ENCODE measurements at regions not wholly inside any gene's neighbourhood (a gene's known extent, or its start where the extent isn't known, plus 50 kb on each side); places are given as distances from the start of the nearest gene placed in this dataset.

DNA sequence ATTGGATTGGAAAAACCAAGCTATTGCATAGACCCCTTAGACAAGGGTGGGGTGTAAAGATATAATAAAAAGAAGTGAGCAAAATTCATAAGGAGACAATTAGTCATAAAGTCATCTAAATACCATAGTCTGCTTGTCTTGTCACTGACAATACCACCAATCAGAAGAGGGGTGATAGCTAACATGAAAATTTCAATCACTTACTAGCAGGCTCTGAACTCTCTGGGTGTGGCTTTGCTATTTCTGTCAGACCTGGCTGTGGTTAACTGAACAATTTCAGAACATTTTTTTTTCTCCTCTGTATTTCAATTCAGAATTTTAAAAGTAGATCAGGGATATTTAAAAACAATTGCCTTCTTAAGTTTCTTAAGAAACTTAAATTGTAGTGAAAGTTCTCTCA, 158.5 kb upstream of the PRMT6 start:
- Histone ChIP-seq H3K9me3 (replicated peaks in 1 of 11) (no peaks in the 10 kb centered on the region), H3K4me3 (no peak overlapping the region), H3K36me3 (no peaks in the 10 kb centered on the region), H3K9ac (no peak overlapping the region), H3K27ac (no peak overlapping the region), H3K4me2 (no peak overlapping the region), H4K20me1 (no peaks in the 10 kb centered on the region), H3K4me1 (no peaks in the 10 kb centered on the region), H3K27me3 (no peaks in the 10 kb centered on the region)
- no peak for TF ChIP-seq Cebpa-rat (IDR thresholded peaks at IDR 0.05)

DNA sequence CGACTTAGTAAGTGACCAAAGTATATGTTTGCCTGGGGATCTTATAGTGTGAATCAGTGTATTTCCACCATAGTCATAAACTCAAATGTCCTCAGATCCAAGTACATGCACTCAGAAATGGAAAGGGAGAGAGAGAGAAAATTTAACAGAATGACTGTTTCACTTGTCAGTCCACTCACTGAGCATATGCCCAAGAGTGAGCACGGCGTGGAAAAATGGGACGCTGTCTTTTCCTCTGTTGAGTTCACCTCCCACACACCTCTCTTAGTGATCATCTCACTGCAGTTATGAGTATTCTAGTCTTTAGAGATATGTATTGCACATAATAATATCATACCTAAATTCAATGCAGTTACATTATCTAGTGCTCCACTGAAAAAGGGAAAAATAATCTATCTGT, 156.8 kb upstream of the PRMT6 start:
- TF ChIP-seq Cebpa-rat (IDR thresholded peaks at IDR 0.05) = no peak
- H3K9me3 ChIP-seq (replicated peaks in 1 of 11) = no peaks in the 10 kb centered on the region
- H3K27ac ChIP-seq = no peak overlapping the region
- H3K4me3 ChIP-seq = no peak overlapping the region
- no peak overlapping the region for H3K9ac ChIP-seq
- no peaks in the 10 kb centered on the region for H3K36me3 ChIP-seq
- no peak overlapping the region for H3K4me2 ChIP-seq
- no peaks in the 10 kb centered on the region for H3K27me3 ChIP-seq
- no peaks in the 10 kb centered on the region for H3K4me1 ChIP-seq
- H4K20me1 ChIP-seq = no peaks in the 10 kb centered on the region

DNA sequence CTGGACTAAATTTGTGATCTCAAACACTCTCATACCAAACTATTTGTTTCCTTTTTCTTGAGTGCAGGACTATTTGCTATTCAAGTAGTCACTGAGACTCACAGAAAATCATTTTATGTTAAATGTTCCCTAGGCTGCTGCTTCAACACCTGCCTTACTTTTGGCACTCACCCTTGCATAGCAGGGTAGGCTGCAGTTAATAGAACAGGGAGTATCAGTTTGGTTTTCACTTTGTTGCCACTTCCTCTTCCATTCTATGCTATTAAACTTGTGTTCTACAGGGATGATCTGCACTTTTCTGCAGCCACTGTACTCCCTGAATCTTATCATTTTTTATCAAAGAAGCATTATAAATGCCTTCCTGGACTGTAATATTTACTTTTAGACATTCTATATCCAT, 148.7 kb upstream of the PRMT6 start:
- Histone ChIP-seq H3K9me3 (replicated peaks in 1 of 11) (peaks cover 0 to 4% (median 0%) of the 10 kb centered on the region in 11 experiments; a peak in 2 of 22 replicates), H3K4me1 (no peaks in the 10 kb centered on the region), H4K20me1 (no peaks in the 10 kb centered on the region), H3K4me2 (no peak overlapping the region), H3K27ac (no peak overlapping the region), H3K9ac (no peak overlapping the region), H3K36me3 (no peaks in the 10 kb centered on the region), H3K27me3 (no peaks in the 10 kb centered on the region), H3K4me3 (no peak overlapping the region)
- TF ChIP-seq Cebpa-rat (IDR thresholded peaks at IDR 0.05) = no peak

DNA sequence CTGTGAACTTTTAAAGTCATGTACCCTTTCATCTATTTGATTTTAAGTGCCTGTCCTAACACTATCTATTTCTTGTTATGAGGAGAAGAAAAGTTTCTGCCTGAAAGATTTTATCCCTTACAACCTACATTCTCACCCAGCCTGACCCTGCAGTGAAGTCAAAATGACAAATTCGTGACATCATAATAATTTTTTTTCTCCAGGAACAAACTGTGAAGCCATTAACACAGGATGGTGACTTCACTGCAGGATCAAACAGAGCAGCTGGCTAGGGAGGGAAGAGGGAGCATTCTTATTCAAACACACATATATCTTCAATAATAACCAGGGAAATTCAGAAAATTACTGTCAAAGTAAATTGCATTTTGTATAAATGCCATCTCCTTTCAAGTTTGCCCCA, 147.8 kb upstream of the PRMT6 start:
- TF ChIP-seq Cebpa-rat (IDR thresholded peaks at IDR 0.05) = no peak
- H3K27me3 ChIP-seq = no peaks in the 10 kb centered on the region
- no peaks in the 10 kb centered on the region for H3K36me3 ChIP-seq
- H3K27ac ChIP-seq = no peak overlapping the region
- peaks cover 0 to 4% (median 0%) of the 10 kb centered on the region in 11 experiments; a peak in 2 of 22 replicates for H3K9me3 ChIP-seq (replicated peaks in 1 of 11)
- H3K4me2 ChIP-seq = no peak overlapping the region
- no peak overlapping the region for H3K9ac ChIP-seq
- H3K4me3 ChIP-seq = no peak overlapping the region
- no peaks in the 10 kb centered on the region for H4K20me1 ChIP-seq
- no peaks in the 10 kb centered on the region for H3K4me1 ChIP-seq

DNA sequence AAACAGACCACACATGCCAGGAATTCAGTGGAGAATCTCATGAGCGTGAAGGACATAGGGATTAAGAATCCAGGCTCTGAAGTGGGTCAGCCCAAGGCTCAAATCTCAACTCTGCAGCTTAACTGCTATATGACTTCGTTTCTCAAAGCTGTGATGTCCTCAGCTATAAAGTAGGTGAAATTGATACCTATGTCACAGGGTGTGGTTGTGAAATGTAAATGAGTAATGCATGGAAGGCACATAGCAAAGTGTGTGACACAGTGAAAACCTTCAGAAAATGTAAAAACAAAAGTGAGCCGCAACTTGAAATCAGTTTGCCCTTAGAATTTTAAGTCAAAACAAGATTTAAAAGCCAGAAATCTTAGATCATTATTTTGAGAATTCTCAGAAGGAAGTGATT, 145.7 kb upstream of the PRMT6 start:
- H3K4me3 ChIP-seq = no peak overlapping the region
- H3K9ac ChIP-seq = no peak overlapping the region

DNA sequence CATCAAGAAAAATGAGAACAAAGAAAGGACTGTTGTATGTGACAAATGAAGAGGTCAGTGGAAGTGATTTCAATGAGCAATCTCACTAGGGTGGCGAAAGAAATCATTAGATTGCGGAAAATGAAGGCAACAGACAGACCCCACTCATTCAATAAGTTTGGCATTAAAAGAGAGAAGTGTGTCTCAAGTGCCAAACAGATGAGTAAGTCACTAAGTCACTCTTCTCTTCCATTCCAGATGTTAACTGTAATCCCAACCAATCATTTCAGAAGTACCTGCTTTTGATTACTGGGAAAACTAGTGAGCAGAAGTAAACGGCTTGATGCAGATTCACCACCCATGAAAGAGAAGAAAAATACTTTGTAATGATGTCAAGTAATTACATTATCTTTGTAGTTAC, 144.3 kb upstream of the PRMT6 start:
- Histone ChIP-seq H3K4me3 (no peak overlapping the region), H3K27me3 (no peaks in the 10 kb centered on the region), H3K9me3 (replicated peaks in 1 of 11) (no peaks in the 10 kb centered on the region), H3K9ac (no peak overlapping the region), H3K36me3 (no peaks in the 10 kb centered on the region), H4K20me1 (no peaks in the 10 kb centered on the region), H3K4me2 (no peak overlapping the region), H3K4me1 (no peaks in the 10 kb centered on the region), H3K27ac (no peak overlapping the region)
- TF ChIP-seq Cebpa-rat (IDR thresholded peaks at IDR 0.05) = no peak

More for the DNA sequence above, 145.7 kb upstream of the PRMT6 start:
- TF ChIP-seq Cebpa-rat (IDR thresholded peaks at IDR 0.05) = no peak
- Histone ChIP-seq H3K4me2 (no peak overlapping the region), H3K27me3 (no peaks in the 10 kb centered on the region), H4K20me1 (no peaks in the 10 kb centered on the region), H3K4me1 (no peaks in the 10 kb centered on the region), H3K36me3 (no peaks in the 10 kb centered on the region), H3K27ac (no peak overlapping the region), H3K9me3 (replicated peaks in 1 of 11) (peaks cover 0 to 4% (median 0%) of the 10 kb centered on the region in 11 experiments; a peak in 2 of 22 replicates)

DNA sequence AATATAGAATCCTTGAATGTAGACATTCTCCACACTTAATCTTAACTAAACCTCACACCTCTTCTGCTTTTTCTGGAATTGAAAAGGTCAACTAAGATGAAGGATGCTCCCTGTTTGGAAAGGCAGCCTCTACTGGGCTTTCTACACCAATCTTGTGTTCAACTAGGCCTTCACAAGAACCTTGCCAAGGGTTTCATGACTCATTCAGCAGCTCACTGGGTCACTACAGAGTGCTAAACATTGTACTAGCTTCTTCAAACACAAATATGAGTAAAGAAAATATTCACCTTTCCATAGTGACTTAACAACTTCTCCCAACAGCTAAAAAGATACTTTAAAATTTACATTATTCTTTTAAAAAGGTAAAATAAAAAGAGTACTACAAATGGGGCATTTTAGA, 135.3 kb upstream of the PRMT6 start:
- Histone ChIP-seq H3K36me3 (no peaks in the 10 kb centered on the region), H3K9ac (no peak overlapping the region), H4K20me1 (no peaks in the 10 kb centered on the region), H3K4me2 (no peak overlapping the region), H3K9me3 (replicated peaks in 1 of 11) (no peaks in the 10 kb centered on the region), H3K27ac (no peak overlapping the region), H3K4me1 (no peaks in the 10 kb centered on the region), H3K27me3 (no peaks in the 10 kb centered on the region), H3K4me3 (no peak overlapping the region)
- TF ChIP-seq Cebpa-rat (IDR thresholded peaks at IDR 0.05) = no peak

DNA sequence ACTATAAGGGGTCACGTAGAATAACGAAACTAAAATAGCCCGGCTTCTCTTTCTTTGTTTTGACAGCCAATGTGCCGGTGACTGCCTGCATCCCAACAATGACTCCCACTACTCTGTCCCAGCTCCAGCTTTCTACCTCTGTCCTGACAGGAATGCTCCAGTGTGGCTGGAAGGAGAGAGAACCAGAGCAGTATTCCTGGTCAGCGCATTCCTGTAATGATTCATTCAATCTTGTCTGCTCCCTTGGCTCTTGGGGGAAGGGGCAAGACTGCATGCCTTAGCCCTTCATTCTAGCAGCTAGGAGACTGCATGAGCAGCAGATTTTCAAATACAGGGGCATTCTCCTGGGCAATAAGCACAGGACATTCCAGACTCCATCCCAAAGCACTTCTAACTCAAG, 132.1 kb upstream of the PRMT6 start:
- Histone ChIP-seq H3K27me3 (no peaks in the 10 kb centered on the region), H3K36me3 (no peaks in the 10 kb centered on the region), H3K27ac (no peak overlapping the region), H3K9me3 (replicated peaks in 1 of 11) (no peaks in the 10 kb centered on the region), H4K20me1 (no peaks in the 10 kb centered on the region), H3K9ac (no peak overlapping the region), H3K4me2 (no peak overlapping the region), H3K4me3 (no peak overlapping the region), H3K4me1 (no peaks in the 10 kb centered on the region)
- TF ChIP-seq Cebpa-rat (IDR thresholded peaks at IDR 0.05) = no peak

DNA sequence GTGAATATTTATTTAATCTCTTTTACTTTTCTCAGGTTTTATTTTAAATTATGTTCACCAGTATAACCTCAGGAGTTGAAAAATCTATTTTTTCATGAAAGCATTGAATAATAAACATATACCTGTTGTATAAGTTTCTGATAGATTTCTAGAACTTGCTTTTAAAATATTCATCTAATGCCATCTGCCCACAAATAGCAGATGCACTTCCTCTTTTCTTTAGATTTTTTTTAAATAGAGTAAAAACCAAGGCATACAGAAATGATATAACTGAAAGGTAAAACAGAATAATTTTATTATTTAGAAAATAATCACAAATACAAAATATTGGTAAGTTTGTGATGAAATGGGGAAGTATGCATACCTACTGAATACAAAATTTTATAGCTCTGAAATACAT, 130.7 kb upstream of the PRMT6 start:
- no peaks in the 10 kb centered on the region for H3K36me3 ChIP-seq
- no peaks in the 10 kb centered on the region for H3K4me1 ChIP-seq
- H3K4me2 ChIP-seq = no peak overlapping the region
- H3K9me3 ChIP-seq (replicated peaks in 1 of 11) = no peaks in the 10 kb centered on the region
- H3K27me3 ChIP-seq = no peaks in the 10 kb centered on the region
- H4K20me1 ChIP-seq = no peaks in the 10 kb centered on the region
- H3K4me3 ChIP-seq = no peak overlapping the region
- H3K9ac ChIP-seq = no peak overlapping the region
- H3K27ac ChIP-seq = no peak overlapping the region
- no peak for TF ChIP-seq Cebpa-rat (IDR thresholded peaks at IDR 0.05)

DNA sequence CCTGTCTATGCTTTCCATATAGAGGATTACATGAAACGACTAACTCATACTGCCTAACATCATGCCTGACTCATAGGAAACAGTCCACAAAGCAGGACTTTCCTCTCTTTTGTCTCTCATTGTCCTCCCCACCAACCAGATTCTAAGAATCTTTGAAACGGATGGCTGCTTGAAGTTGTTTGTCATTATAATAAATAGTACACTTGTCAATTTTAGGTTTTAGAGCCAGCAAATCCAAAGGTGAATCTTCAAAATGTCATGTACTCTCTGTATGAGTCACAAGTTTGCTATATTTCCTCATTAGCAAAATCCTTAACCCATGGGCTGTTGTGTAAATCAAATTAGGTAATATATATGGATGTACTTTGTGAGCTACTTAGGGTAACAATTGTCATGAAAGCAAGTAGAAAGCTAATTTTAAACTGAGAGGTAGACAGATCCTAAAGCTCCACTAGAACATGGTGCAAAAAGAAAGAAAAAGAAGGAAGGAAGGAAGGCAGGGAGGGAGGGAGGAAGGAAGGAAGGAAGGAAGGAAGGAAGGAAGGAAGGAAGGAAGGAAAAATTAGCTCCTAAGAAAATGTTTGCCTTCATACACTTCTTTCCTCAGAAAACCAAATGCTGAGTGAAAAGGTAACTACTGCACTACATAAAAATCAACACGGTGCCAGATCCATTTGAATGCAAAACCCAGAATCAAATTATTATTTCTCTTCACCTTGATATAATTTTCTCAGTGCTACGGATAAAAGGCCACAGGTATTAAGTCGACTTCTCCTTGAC, 129.5 kb upstream of the PRMT6 start:
- Histone ChIP-seq H3K4me1 (no peaks in the 10 kb centered on the region), H3K9me3 (replicated peaks in 1 of 11) (no peaks in the 10 kb centered on the region), H3K9ac (no peak overlapping the region), H3K4me3 (no peak overlapping the region), H3K27me3 (no peaks in the 10 kb centered on the region), H3K36me3 (no peaks in the 10 kb centered on the region), H3K27ac (no peak overlapping the region), H4K20me1 (no peaks in the 10 kb centered on the region), H3K4me2 (no peak overlapping the region)
- TF ChIP-seq Cebpa-rat (IDR thresholded peaks at IDR 0.05) = no peak
